ENCODE measurements at regions not wholly inside any gene's neighbourhood (a gene's known extent, or its start where the extent isn't known, plus 50 kb on each side); places are given as distances from the start of the nearest gene placed in this dataset.

- TF ChIP-seq ZNF274 (IDR thresholded peaks at IDR 0.05; ENCODE audit: low read depth, low read length), result no peak
- TF ChIP-seq CTCF (IDR thresholded peaks at IDR 0.05 in 2 of 3, conservative IDR thresholded peaks at IDR 0.05 in 1 of 3; ENCODE audit: borderline replicate concordance in 1 of 3, insufficient read depth in 1 of 3, low read depth in 2 of 3, low read length in 2 of 3), result no peak
- TF ChIP-seq SIN3A (IDR thresholded peaks at IDR 0.05; ENCODE audit: low read depth), result no peak
These were observed 102.2 kb upstream of the SLC28A3 start (continued) for GRCh38 chr9:84442712-84443111.

- RAD21 ChIA-PET (ENCODE audit: low non-redundant PET in 1 of 2, low total read pairs in 2 of 2, uncharacterized antibody in 2 of 2, unreplicated experiment in 2 of 2), result no interaction called here
- BruUV-seq (replicated peaks), result no TSS peak
These were observed 105.2 kb upstream of the SLC28A3 start for GRCh38 chr9:84445737-84446136.

More at GRCh38 chr9:84445737-84446136, 105.2 kb upstream of the SLC28A3 start:
- H4K20me1 ChIP-seq (ENCODE audit: insufficient read depth), result no peaks in the 10 kb centered on the region
- ChIA-PET POLR2A (no interaction called here), CTCF (no interaction called here)
- no peaks in the 10 kb centered on the region for H3K36me3 ChIP-seq (ENCODE audit: control insufficient read depth in 1 of 2, insufficient read depth in 2 of 2, low read length in 2 of 2)
- no peaks in the 10 kb centered on the region for H3K4me1 ChIP-seq (ENCODE audit: control insufficient read depth in 1 of 2, insufficient read depth in 2 of 2, low read length in 2 of 2)
- no peaks in the 10 kb centered on the region for H3K9me3 ChIP-seq (ENCODE audit: control insufficient read depth in 1 of 2, insufficient read depth in 1 of 2, low read depth in 1 of 2, low read length in 2 of 2)
- H2AFZ ChIP-seq (ENCODE audit: low read depth, low read length, poor library complexity, severe bottlenecking), result no peak overlapping the region
- no peak overlapping the region for H3K4me3 ChIP-seq (replicated peaks in 1 of 2; ENCODE audit: low read depth in 1 of 2, low read length in 2 of 2)
- H3K9ac ChIP-seq (ENCODE audit: low read length), result no peak overlapping the region
- no peak overlapping the region for H3K4me2 ChIP-seq (ENCODE audit: low read length)
- H3K27ac ChIP-seq (ENCODE audit: low read depth, low read length), result no peak overlapping the region
- ATAC-seq (no peak), DNase-seq (ENCODE audit: low read depth, low spot score) (no peak)
- H3K9me2 ChIP-seq (ENCODE audit: insufficient read depth), result no peaks in the 10 kb centered on the region
- no peaks in the 10 kb centered on the region for H3K27me3 ChIP-seq (ENCODE audit: insufficient read depth, low read length)
- no peaks in the 10 kb centered on the region for H3K79me2 ChIP-seq (ENCODE audit: insufficient read depth, low read length)
- no peak for TF ChIP-seq ZBTB33 (IDR thresholded peaks at IDR 0.05; ENCODE audit: extremely low read depth, insufficient replicate concordance, low read length)
- no peak for TF ChIP-seq EZH2phosphoT487 (IDR thresholded peaks at IDR 0.05; ENCODE audit: borderline replicate concordance)
- no peak for TF ChIP-seq ATF3 (IDR thresholded peaks at IDR 0.05)
- no peak for TF ChIP-seq RAD21 (IDR thresholded peaks at IDR 0.05; ENCODE audit: low read depth)
- TF ChIP-seq POLR2A (IDR thresholded peaks at IDR 0.05; ENCODE audit: borderline replicate concordance, extremely low read depth, insufficient read depth, insufficient read length), result no peak
- TF ChIP-seq EGR1 (IDR thresholded peaks at IDR 0.05; ENCODE audit: low read depth), result no peak
- no peak for TF ChIP-seq REST (IDR thresholded peaks at IDR 0.05; ENCODE audit: low read depth)
- TF ChIP-seq YY1 (IDR thresholded peaks at IDR 0.05; ENCODE audit: extremely low read depth, insufficient replicate concordance, low read depth, low read length), result no peak
- no peak for TF ChIP-seq JUND (IDR thresholded peaks at IDR 0.05)
- TF ChIP-seq POLR2AphosphoS5 (IDR thresholded peaks at IDR 0.05; ENCODE audit: low read depth, low read length), result no peak
- no peak for TF ChIP-seq CBX3 (IDR thresholded peaks at IDR 0.05; ENCODE audit: low read depth)
- no peak for TF ChIP-seq ZNF274 (IDR thresholded peaks at IDR 0.05; ENCODE audit: low read depth, low read length)
- no peak for TF ChIP-seq SP1 (IDR thresholded peaks at IDR 0.05; ENCODE audit: low read depth)
- no peak for TF ChIP-seq EZH2 (IDR thresholded peaks at IDR 0.05)
- no peak for TF ChIP-seq ELF1 (IDR thresholded peaks at IDR 0.05; ENCODE audit: borderline replicate concordance, low read depth)
- no peak for TF ChIP-seq SRF (IDR thresholded peaks at IDR 0.05; ENCODE audit: low read depth)
- TF ChIP-seq ZFX (IDR thresholded peaks at IDR 0.05), result no peak
- intact Hi-C loops (cut with micrococcal nuclease), result no loop called here

Data from HCT116 (cell line).